Erythroblast (primary cell): ENCODE measurements at regions not wholly inside any gene's neighbourhood (a gene's known extent, or its start where the extent isn't known, plus 50 kb on each side); places are given as distances from the start of the nearest gene placed in this dataset.

ENCODE experiments used
- DNase-seq, 2 experiments: peaks; one replicate each; lab custom pipeline; 2025; lab: John Stamatoyannopoulos, UW
- GATA1 ChIP-seq: IDR thresholded peaks from 2 replicates; pipeline ENCODE4 v1.6.1; 2011; ENCODE audit warnings: low read depth, mild to moderate bottlenecking, control low read depth, low read length, moderate library complexity
- POLR2A ChIP-seq: IDR thresholded peaks from 2 replicates; pipeline ENCODE4 v1.6.1; 2011; ENCODE audit warnings: mild to moderate bottlenecking, low read length

DNA sequence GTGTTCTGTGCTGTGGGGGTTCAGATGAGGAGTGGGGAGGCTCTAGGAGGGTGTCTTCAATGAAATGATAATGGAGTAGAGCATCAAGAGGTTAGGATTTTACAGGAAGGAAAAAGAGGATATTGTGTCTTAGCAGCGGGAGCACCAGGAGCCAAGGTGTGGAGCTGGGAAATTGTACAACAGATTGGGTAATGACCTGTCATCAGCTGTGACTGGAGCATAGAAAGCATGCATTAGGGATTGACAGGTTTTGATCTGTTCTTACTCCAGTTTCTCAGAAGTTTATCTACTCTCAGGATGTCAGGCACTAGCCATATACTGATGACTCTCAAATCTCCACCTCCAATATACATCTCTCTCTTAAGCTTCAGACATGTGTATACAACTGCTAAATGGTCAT, 196.9 kb downstream of the ARHGAP12 start:
- no peak for TF ChIP-seq GATA1
- TF ChIP-seq POLR2A, result no peak
- no peak for DNase-seq

DNA sequence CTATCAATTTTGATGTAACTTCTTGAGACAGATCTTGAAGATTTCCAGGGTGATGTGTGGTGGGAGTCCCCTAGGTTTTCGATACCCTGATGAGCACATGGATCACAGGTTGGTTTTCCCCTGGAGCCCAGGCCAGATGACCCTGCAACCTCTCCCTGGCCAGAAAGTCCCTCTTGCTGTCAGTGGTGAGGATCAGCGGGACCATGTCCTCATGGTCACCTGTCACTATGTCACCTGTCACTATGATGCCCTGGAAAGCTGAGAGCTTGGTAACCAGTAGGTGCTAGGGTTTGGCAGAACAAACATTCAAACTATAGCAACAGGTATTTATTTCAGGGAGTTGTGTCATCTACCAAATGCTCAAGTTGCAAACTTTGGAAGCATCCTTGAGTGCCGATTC, 197.9 kb downstream of the ARHGAP12 start:
- DNase-seq, result no peak
- no peak for TF ChIP-seq POLR2A
- no peak for TF ChIP-seq GATA1

DNA sequence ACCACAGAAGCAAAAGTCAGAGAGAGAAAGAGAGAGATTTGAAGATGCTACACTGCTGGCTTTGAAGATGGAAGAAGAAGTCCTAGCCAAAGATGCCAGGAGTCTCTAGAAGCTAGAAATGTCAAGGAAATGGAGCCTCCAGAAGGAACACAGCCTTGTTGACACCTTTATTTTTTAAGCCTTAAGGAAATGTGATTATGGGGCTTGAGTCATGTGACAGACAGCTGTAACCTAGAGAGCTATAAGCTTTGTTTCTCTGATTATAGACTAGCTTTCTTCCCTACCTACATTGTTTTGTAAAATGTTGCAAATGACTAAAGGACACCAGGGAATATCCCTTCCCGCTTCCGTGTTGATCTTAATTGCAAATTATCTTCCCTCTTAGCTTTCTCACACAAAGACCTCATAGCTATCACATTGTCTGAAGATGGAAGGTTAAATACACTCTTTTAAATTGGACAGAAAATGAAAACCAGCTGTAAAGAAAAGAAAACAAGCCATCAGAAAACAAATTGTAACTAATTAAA, 199.9 kb downstream of the ARHGAP12 start:
- TF ChIP-seq GATA1 (no peak), POLR2A (no peak)
- DNase-seq, result no peak

DNA sequence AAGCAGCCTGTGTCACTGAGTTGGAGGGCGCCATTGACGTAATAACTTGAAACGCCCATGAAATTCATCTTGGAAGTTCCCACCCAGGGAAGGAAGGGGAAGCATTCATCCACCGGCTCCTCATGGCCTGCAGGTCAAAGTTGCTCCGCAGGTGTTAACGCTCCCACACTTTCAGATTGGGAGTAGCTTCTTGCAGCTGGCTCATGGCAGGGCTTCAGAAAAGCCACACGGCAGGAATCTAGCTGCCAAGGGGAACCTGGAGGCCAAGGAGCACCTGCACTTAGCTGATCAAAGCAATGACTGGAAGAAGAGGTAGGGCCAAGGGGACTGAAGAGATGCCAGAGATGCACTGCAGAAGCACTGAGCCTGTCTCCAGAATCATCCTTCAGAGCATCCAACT, 203.2 kb downstream of the ARHGAP12 start:
- no peak for DNase-seq
- TF ChIP-seq GATA1 (no peak), POLR2A (no peak)

DNA sequence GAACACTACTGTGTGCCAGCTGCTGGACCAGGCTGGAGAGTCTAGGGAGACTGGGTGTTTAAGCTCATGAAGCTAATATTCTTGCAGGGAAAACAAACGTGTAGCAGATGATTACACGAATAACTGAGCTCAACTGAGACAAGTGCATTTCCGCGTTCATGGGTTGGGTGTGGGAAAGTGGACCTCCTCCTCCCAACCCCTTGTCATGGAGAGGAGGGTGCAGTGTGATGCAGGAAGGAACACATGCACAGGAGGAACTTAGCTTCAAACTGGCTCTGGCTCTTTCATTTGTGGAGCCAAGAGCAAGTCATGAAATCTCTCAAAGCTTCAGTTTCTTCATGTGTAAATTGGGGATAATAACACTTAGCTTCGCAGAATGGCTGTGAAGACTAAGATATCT, 204.3 kb downstream of the ARHGAP12 start:
- TF ChIP-seq GATA1 (no peak), POLR2A (no peak)
- DNase-seq, result no peak

DNA sequence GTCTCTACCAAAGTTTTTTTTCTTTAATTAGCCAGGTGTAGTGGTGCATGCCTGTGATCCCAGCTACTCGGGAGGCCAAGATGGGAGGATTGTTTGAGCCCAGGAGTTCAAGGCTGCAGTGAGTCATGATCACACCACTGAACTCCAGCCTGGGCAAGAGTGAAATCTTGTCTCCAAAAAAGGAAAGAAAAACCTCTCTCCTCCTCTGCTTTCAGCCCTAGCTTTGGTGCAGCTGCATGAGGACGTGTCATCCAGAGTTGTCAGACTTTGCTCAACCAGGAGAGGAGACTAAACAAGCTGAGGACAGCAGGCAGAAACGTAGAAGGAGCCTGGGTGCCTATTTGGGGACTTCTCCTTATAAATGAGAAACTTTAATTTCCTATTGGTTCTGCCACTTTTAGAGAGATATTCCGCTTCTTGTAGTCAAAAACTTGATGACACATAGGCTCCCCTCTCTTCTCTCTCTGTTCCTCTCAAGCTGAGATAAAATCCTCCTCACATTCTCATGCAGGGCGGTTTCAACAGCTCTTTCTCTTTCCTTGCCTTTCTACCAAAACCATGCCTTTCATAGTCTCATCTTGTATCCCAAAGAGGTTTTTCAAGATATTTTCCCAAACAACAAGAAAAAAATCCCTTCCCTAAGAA, 205.4 kb downstream of the ARHGAP12 start:
- TF ChIP-seq POLR2A (no peak), GATA1 (no peak)
- DNase-seq, result no peak

DNA sequence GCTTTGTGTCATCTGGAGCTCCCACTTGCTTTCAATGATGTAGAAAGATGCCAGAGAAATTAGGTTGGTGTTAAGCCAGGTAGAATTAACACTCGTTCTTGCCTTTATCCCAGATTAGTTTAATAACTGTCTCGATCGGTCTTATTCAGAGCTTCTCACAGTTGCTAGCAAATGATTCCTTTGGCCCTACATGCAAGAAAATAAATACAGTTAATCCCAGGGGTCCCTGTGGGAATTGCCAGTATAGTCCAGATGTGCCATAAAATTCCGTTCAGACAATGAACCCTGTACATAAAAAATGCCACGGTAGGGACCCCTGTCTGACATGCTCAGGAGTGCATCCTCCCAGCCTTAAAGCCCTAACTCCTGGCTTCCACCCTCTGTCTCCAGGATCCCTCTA, 207.5 kb downstream of the ARHGAP12 start:
- no peak for DNase-seq
- TF ChIP-seq GATA1, result no peak
- TF ChIP-seq POLR2A, result no peak

DNA sequence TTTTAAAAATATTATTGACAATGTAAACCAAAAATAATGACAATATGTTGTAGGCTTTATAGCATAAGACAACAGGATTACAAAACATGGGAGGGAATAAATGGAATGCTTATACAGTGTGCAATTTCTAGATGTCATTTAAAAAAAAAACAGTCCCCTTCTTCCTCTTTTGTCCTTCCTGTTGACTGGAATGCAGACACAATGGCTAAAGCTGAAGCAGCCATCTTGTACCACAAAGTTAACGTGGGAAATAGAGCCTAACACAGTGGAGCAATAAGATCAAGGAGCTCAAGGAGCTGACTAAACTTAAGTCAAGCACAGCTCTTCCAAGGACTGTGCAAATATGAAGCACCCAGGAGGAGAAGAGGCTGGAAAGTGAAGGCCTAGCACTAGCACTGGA, 208.1 kb downstream of the ARHGAP12 start:
- DNase-seq, result no peak
- TF ChIP-seq GATA1 (no peak), POLR2A (no peak)

DNA sequence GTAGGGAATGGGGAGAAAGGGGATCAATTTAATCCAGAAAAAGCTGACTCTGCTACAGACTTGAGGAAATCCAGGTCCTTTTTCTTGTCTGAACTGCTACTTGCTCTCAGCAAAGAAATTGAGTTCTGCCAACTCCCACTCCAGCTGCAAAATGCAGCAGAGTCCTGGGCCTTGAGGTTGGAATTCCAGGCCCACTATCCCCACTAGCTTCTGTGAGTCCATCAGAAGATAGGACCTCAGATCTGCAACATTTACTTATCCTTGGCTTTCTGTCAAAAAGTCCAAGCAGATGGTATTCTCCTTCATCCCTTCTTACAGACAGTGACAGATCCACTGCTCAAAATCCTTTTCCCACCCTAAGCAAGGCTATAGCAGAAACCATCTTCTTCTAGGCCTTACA, 219.2 kb downstream of the ARHGAP12 start:
- DNase-seq, result no peak
- TF ChIP-seq GATA1, result no peak
- TF ChIP-seq POLR2A, result no peak

DNA sequence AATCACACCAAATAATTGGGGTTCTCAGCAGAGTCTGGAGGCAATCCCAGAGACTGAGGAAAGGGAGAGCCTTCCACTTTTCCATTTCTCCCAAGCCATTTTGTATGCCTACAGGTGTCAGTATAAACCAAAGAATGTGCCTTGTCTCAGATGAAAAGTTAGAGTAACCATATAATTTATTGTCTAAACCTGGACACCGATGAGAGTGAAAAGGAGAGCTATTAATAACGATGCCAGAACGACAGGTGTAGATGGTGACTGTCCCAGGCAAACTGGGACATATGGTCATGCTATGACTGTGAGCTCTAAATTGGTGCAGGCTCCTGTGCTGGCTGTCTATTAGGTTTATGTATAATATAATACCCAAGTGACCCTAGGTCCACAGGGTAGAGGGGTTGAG, 219.6 kb downstream of the ARHGAP12 start:
- no peak for DNase-seq
- TF ChIP-seq GATA1 (no peak), POLR2A (no peak)

DNA sequence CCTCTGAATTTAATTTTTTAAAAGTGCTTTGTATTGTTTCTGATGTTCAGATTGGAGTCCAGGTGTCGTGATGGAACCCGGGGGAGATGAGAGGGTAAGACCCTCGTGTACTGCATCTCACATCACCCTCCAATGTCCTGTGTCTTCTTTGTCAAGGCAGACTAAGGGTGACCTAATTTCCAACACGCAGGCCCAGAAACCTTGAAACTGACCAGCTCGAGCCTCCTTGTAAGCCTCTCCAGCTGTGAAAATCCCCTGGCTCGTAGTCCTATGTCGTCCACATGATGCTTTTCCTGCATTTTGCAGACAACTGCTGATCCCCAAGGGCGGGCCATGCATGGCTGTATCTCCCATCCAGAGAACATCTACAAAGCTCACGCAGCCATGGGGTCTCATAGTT, 220.2 kb downstream of the ARHGAP12 start:
- TF ChIP-seq POLR2A (no peak), GATA1 (no peak)
- DNase-seq, result no peak

DNA sequence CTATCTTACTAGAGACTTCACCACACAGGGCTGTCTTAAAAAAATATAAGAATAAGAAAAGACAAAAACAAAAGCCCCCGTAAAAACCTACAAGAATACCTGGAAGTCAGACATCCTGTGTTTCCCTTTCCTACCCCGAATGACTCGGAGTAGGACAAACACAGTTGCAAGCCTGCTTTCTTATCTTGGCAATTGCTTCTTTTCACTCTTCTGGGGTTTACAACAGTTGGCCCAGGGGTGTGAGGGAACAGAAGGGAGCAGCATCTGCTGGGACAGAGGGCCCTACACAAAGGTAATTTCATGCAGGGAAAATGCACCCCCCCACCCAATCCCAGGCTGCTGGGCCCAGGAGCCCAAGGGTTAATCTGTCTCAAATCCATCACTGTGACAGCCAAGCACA, 220.6 kb downstream of the ARHGAP12 start:
- TF ChIP-seq POLR2A (no peak), GATA1 (no peak)
- DNase-seq, result no peak

DNA sequence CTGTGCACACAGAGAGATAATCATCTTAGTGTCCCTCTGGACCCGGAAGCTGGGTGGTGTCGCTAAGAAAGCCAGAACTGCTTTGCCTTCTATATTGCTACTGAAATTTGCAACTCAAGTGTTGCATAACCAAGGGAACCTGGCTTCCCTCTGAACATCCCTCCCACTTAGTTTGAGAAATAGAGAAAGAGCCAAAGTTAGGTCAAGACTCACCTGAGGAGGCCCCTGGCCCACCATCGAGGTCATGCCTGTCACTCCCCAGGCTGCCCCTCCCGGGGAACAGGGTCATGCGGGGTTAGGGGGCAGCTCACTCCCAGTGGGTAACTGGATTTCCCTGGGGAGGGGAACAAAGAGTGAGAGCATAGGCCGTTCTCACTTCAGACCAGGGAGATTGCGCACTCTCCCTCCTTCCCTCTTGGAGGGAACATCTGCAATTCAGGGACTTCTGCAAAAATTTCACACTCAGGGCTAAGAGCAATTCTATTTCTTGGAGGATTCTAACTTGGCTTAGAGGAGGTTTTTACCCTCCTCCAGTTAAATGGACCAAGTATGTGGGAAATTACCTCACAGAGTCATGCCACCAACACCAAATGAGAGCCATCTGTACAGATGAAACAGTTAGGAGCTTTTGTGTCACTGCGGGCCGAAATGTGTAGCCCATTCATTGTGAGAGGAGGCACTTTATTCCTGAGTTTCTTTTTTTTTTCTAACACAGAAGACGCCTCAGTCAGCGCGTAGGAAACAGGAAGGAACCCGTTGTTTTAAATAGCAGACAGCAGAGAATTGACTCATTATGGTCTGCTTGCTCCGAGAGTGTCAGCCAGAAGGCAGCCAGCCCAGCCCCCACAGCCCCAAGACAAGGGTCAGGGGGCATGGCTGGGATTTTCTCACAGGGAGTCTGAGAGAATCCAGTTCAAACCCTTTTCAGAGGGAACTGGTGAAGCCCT, 221.3 kb downstream of the ARHGAP12 start:
- DNase-seq, result no peak
- TF ChIP-seq POLR2A, result no peak
- TF ChIP-seq GATA1, result no peak

DNA sequence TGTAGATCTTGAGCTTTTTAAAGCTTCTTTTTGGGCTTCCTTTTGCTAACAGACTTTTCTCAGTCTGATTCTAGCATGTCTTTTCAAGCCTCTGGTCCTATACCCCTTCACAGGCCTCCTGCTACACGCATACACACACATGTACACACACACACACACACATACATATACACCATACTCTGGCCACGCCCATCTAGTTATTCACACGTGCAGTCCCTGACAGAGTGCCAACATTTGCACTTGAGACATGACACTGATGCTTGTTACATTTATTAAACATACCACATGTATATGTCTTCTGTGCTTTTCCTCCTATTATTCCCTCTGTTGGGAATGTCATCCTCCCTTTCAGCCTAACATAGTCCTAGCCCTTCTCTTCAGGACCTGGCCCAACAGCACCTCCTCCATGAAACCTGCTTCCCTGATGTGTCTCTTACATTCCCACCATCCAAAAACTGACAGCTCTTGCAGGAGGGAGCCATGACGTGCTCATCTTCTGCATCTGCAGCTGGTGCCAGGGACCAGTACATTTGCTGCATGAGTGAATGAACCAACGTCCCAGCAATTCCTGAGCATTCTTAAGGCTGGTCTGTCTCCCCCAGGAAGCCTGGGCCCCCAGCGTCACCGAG, 222.1 kb downstream of the ARHGAP12 start:
- TF ChIP-seq POLR2A, result no peak
- TF ChIP-seq GATA1, result no peak
- DNase-seq, result no peak
